CD4-positive, alpha-beta T cell treated with Interleukin-4 for 1 hour (primary cell): ENCODE measurements at regions not wholly inside any gene's neighbourhood (a gene's known extent, or its start where the extent isn't known, plus 50 kb on each side); places are given as distances from the start of the nearest gene placed in this dataset.

ENCODE experiments used
- DNase-seq, 2 donors: peaks; one replicate each; pipeline ENCODE4 v3.0.0-alpha.2; 2020 to 2022

DNA sequence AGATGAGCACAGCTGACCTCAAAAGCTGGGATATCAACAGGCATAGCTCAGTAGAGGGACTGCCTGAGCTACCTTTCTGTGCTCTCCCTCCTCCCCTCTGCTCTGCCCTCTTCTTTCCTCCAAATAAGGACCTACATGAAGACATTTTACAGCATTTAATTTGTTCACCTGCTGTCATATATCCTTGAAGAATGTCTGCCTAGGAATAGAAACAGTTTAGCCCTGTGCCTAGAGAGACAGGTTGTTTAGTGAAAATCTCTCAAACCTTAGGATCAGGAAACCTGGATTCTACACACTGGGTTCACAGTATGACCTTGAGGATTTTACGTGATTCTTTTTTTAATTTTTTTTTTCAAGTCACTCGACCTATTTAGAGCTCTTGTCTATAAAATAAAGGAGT lies 213.0 kb upstream of the SETBP1 start:
- no peak for DNase-seq

DNA sequence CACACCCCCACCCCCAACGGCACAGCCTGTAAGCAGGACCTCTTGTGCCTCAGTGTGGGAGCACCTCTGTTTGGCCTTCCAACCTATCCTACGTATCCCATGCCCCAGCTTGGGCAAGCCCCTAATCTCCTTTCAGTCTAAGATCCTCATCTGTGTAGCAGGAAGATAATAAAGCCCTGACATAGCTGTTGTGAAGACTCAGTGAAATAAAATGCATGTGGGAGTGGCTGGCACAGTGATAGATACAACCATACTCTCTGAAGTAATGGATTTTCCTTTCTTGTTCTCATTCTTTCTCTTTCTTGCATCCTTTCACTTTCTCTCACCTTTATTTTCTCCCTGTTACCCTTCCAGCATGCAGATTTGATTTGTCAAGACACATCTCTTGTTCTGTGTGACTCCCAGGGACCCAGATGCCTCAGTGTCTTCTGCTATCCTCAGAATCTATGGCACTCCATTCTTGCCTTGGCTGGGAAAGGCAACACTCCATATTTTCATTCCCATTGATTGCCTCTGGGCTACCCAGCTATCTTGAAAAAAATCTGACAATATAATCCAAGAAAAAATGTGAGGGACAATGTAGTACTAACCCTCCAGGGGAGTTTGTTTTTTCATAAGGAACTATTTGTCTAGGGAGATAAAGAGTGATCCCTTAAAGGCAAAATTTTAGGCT lies 207.2 kb upstream of the SETBP1 start:
- DNase-seq, result no peak

DNA sequence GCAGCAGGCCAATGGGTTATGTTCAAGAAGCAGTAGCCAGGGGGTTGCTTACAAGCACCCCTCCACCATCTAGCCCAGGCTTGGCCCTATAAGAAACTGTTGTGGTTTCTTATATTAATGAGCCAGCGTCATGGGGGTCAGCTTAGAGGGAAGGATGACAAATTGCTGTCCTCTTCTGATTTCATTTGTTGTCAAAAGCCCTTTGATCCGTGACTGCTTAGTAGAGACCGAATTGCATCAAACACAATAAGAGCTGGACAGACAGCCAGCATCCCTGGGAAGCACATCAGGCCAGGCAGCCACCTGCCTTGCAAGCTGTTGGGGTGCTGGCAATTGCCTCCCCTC lies 206.6 kb upstream of the SETBP1 start:
- no peak for DNase-seq

DNA sequence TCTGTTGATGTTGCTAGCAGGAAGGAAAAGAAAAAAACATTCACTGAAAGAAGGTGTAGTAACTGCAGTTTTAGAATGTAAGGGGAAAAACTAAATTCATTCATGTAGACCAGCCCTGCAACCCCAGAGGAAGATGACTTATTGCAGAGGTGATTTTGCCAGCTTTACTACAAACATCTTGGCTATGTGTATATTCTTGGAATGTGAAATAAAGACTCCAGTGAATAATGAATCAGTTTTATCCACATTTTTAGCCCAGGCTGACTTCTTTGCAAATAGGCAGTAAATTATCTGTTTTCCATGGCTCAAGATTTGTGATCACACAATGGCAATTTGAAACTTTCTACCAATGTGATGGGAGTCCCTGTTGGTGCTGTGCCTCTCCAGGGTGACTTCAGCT lies 206.1 kb upstream of the SETBP1 start:
- DNase-seq, result no peak

DNA sequence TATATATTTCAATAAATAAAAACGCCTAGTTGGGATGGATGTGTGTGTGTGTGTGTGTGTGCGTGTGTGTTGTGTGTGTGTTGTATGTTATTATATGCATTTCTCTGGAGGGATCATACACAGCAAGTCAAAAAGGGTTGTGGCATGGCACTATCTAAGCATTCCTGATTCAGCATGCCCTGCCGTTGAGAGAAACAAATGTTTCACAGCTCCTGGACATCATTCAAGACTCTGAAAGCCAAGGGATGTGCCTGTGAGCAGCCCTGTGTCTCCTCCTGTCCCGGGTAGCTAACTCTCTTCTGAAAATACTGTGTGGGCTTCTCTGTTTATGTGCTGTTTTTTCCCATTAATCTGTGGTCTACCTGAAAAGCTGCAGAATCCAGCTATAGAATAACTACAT lies 197.9 kb upstream of the SETBP1 start:
- no peak for DNase-seq

DNA sequence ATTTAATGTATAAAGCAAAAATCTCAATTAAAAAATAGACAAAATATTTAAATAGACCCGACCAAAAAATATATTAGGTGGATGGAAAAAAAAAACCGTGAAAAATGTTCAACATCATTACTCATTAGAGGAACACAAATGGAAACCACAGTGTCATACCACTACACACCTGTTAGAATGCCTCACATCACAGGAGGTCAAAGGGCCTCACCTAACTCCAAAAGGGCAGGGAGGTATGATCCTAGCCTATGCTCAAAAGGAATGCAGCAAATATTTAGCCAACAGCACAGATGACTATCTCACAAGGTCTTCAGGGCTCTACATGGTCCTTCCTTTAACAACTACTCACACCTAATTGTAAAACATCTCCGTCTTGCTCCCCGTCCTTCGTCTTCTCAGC lies 185.5 kb upstream of the SETBP1 start:
- DNase-seq, result no peak

GRCh38 chr18:44497311-44497710 lies 183.4 kb upstream of the SETBP1 start:
- DNase-seq, result no peak

DNA sequence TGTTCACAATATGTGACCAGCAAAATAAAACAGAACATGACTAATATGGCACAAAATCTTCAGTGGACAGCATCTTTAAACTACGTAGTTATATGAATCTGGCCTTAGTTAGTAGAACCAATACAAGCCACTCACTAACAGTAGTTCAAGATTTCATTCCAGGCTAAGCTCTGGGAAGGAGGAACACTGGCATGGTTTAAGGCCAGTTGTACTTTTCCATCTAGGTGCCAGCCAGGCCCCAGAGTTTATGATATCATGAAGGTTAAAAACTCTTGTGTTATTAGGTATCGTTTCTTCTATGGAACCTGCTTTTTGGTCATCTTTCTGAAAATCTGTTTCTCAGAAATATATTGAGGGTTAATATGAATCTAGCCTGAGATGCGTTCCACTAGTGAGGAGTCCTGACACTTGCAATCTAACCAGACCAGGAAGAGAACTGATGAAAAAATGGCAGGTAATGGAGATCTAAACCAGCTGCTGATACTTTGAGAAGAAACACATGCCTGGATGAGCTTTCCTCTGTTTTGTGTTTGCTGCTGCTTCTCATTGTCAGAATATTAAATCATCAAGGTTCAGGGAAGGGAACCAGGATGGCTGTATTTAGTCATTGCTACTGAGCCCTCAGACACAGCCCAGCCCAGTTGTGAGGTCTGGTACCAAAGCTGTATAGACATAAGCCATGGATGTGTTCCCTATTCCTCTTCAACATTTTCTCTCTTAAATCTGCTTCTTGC lies 182.8 kb upstream of the SETBP1 start:
- no peak for DNase-seq

DNA sequence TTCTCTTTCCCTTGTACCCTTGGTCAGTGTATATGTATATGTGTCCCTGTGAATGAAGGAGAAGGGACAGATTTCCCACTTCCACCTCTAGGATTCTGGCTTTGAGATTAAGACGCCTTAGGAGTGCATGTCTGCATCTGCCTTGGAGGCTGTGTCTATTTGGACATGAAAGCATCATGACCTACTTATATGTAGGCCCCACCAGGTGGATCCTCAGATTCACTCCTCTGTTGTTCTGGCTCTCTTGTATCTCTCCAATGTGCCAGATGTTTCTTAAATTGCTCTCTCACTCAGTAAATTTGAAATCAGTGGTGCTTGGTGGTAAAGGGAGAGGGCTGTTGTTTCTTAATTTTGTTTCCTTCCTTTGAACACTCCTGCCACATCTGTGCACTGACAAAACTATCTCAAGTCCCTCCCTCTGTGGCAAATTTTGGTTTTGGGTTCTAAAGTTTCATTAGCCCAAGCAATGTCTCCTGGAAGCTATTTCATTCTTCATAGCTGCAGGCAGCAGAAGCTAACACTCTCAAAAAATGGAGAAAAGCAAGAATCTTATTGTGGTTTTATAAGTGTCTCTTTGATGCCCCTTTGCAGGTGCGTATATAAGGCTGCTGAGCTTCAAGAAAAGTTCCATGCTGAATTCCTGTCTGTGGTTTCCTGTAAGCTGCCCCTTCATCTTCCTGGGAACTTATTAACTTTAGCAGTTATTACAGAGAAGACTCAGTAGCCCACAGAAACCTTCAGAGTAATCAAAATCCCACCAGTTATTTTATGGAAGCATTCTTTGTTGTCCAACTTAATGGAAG lies 179.7 kb upstream of the SETBP1 start:
- no peak for DNase-seq

DNA sequence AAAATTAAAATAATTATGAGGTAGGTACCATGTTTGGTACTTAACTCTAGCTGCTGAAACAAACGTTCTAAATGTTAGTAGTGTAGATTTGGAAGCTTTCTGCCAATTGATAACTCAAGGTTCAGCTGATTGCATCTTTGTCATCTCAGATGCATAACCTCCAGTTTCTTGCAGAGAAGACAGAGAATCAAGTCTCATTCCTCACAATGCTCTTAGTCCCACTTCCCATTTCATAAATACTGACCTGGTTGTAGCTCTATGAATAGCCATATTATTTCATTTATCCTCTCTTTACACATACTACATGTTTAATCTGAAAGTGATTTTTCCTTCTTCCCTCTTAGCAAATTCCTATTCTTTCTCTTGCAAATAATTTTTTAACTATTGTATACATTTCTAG lies 178.5 kb upstream of the SETBP1 start:
- no peak for DNase-seq

- no peak for DNase-seq
Measured at GRCh38 chr18:44502790-44503189, 177.9 kb upstream of the SETBP1 start.

- no peak for DNase-seq
Measured at GRCh38 chr18:44503854-44504253, 176.8 kb upstream of the SETBP1 start.

DNA sequence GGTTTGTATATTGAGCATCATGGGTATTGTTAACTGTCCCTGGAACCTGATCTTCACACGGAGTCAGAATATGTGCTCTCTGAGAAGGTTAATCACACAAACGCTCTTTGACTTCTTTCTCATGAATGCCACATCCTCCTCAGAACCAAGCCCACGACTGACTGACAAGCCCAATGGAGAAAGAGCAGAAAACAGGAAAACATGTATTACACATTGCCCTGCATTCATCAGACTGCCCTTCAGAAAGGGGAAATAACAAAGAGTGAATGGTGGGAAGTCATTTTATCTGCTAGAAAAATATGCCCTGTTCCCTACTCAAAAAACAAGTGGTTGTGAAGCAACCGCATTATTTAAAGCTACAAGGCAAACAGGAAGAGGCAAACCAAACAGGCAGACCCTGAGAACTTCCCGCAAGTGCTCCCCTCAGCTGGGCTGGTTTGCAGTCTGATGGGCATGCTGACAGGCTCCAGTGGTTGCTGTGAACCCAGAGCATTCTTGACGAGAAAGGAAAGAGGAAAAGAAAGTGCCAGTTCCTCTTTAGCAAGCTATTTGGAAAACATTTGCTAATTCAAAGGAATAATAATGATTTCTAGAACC lies 172.9 kb upstream of the SETBP1 start:
- DNase-seq, result peak; percentile 44 to 77

DNA sequence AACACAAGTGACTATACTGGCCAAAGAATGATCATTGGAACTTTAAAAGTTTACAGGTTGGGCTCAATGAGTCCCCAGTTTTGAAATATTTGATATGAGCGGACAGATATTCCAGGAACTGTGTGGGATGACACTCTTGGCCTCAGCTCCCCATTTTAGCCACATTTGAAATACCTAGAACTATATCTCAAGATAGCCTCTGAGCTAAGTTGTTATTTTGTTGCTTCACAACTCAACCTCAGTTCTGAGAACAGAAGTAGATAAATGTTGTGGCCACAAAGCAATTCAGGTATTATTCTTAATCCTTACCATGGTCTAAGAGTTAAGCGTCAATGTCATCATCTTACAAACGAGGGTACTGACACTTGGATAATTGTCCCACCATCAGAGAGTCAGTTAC lies 172.2 kb upstream of the SETBP1 start:
- no peak for DNase-seq

DNA sequence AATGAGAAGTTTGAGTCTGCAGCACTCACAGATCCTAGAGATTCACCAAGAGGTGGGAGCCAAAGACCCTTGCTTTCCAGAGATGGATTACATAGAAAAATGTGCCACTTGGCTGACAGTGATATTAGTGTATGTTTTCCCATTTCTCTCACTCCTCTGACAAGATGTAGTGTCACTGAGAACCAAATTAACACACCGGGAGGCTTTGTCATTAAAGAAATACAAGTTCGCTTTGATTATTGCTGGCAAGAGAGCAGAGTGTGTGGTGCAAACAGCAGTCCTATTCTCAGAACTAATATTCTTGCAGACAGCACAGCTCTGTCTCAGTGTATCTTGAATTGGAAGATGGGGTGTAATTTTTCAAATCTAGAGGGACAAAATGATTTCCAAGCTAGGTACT lies 171.6 kb upstream of the SETBP1 start:
- no peak for DNase-seq

GRCh38 chr18:44510390-44510789 lies 170.3 kb upstream of the SETBP1 start:
- no peak for DNase-seq

DNA sequence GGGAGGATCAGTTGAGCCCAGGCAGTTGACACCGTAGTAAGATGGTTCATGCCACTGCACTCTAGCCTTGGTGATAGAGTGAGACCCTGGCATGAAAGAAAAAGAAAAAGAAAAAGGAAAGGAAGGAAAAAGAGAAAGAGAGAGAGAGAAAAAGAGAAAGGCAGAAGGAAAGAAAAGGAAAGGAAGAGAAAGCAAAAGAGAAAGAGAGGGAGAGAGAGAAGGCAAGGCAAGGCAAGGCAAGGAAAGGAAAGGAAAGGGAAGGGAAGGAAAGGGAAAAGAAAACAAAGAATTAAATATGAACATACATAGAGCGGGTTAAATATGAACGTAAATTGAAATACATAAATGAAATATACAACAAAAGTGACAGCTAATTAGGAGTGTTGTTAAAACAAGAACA lies 167.5 kb upstream of the SETBP1 start:
- DNase-seq, result no peak

GRCh38 chr18:44514106-44514505 lies 166.6 kb upstream of the SETBP1 start:
- DNase-seq, result no peak

DNA sequence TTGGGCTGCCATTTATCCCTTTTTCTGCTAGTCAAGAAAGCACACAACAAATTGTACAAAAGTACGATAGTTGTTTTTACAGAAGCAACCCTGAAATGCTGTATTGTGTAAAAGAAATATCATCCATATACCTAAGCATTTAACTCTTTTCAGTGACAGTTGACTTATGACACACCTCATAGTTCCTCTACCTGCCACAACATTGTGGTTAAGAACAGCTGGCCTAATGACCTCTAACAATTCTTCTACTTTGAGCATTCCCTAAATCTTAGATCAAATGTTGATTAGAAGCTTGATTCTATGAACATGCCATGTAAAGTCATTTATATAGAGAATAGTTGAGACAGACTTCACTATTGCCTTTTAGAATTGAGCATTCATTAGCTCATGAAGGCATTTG lies 165.9 kb upstream of the SETBP1 start:
- no peak for DNase-seq

DNA sequence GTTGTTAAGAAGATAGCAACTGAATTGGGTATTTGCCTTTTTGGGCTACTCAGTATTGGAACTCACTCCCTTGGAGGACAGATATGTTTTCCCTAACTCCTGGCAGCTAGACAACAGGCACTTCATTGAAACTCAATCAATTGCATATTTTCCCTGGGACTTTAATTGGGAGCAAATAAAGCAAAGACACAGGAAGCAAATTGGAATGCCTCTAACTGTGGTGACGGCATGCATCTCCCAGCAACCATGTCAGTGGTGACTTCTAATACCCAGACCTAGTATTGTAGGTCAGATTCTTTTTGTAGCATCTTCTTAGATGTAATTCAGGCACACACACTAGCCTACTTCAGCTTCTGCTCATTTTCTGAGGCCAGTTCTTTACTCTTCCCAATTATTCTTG lies 164.2 kb upstream of the SETBP1 start:
- no peak for DNase-seq

GRCh38 chr18:44517136-44517535 lies 163.6 kb upstream of the SETBP1 start:
- DNase-seq, result no peak

DNA sequence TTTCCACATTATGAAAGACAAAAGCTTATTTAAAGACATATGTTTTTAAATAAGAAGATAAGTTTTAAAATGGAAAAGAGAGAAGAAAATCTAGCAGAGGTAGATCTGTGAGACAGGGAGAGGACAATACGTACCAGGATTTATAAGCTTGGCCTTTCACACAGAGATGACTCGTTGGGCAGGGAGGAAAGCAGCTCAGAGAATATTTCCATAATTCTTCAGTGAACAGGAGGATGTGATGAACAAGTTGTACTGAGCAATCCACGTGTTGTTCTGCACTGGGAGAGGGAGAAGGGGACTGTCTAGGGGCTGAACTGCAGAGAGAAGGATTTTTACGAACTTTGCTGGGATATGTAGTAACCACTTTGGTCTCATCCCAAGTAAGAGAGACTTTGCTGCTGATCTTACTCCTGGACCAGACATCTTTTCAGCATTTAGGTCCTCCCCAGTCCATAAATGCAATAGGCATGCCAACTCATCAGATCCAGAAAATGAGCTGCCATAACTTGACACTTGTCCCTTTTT lies 162.5 kb upstream of the SETBP1 start:
- DNase-seq, result no peak

DNA sequence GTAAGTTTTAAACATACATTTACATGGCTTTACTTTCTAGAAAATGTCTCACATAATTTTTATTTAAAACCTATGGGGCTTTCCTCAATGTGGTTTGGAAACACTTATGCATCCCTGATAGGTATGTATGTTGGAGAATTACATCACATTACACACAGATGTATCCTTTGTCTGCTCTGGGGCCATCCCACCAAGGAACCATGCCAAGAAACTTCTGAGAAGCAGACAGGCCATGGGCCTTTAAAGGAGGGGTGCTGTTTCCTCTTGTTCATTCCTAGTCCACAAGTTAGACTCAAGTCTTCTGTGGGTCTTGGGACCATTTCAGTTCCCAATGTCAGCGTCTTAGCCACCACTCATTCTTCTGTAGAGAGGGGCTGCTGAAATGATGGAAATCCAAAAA lies 162.0 kb upstream of the SETBP1 start:
- DNase-seq, result no peak
